Breast epithelium (tissue), 4 donors: ENCODE measurements at regions not wholly inside any gene's neighbourhood (a gene's known extent, or its start where the extent isn't known, plus 50 kb on each side); places are given as distances from the start of the nearest gene placed in this dataset.

Experiments
- DNase-seq, 2 donors: peaks; one replicate each; pipeline ENCODE4 v3.0.0-alpha.2; 2019; ENCODE audit warnings: low spot score in 2 of 2
- H3K27ac ChIP-seq, 2 donors: fragments of 200-600 bp; sonication (generic) in 1 of 2; one replicate each; pipeline ENCODE4 v1.5.1; 2016 to 2019; ENCODE audit warnings: mild to moderate bottlenecking in 1 of 2
- H3K27me3 ChIP-seq, 2 donors: fragments of 200-600 bp; sonication (generic) in 1 of 2; one replicate each; pipeline versions ENCODE4 v1.5.1 to v1.6.0; 2017 to 2019; ENCODE audit warnings: control low read depth in 1 of 2, mild to moderate bottlenecking in 1 of 2
- H3K36me3 ChIP-seq: fragments of 200-600 bp; one replicate; pipeline ENCODE4 v1.5.1; 2019
- H3K4me1 ChIP-seq, 2 donors: fragments of 200-600 bp; sonication (generic); one replicate each; pipeline ENCODE4 v1.5.1; 2016 to 2019; ENCODE audit warnings: control low read depth in 1 of 2
- H3K4me3 ChIP-seq, 3 donors: fragments of 200-600 bp; sonication (generic); 1 replicate in 2 of 3; 2 replicates in 1 of 3; pipeline ENCODE4 v1.5.1; 2016 to 2019; ENCODE audit warnings: mild to moderate bottlenecking in 3 of 3, moderate library complexity in 2 of 3
- H3K9me3 ChIP-seq, 2 donors: fragments of 200-600 bp; sonication (generic) in 1 of 2; one replicate each; pipeline ENCODE4 v1.5.1; 2016 to 2019; ENCODE audit warnings: control low read depth in 1 of 2
- CTCF ChIP-seq, 3 donors: fragments of 450-650 bp; IDR thresholded peaks; one replicate each; pipeline ENCODE4 v1.5.1; 2016 to 2017; ENCODE audit warnings: antibody characterized with exemption in 3 of 3, mild to moderate bottlenecking in 3 of 3, moderate library complexity in 3 of 3
- POLR2A ChIP-seq: fragments of 450-650 bp; IDR thresholded peaks from one replicate; pipeline ENCODE4 v1.6.1; 2016; ENCODE audit warnings: antibody characterized with exemption, mild to moderate bottlenecking, moderate library complexity
- POLR2AphosphoS5 ChIP-seq, 3 donors: sonication (generic); formaldehyde crosslinking; IDR thresholded peaks; one replicate each; pipeline ENCODE4 v1.6.1; 2017; ENCODE audit warnings: antibody characterized with exemption in 3 of 3
- intact Hi-C: fragments of 100-400 bp; cut with DNase I; formaldehyde crosslinking; loops from one replicate; pipeline ENCODE4 v1.15.1; 2023; ENCODE audit warnings: low total_unique reads

- Histone ChIP-seq H3K36me3 (no peaks in the 10 kb centered on the region), H3K27ac (no peak overlapping the region), H3K4me1 (no peaks in the 10 kb centered on the region), H3K27me3 (no peaks in the 10 kb centered on the region), H3K4me3 (no peak overlapping the region), H3K9me3 (no peaks in the 10 kb centered on the region)
- intact Hi-C loops = no loop called here
- no peak for DNase-seq
- no peak for TF ChIP-seq POLR2A
- no peak for TF ChIP-seq POLR2AphosphoS5 (IDR thresholded peaks at IDR 0.05)
- TF ChIP-seq CTCF (IDR thresholded peaks at IDR 0.05) = no peak
Measured at GRCh38 chr17:72004611-72005331, 116.0 kb upstream of the SOX9 start.

GRCh38 chr17:72005332-72006163 lies 115.3 kb upstream of the SOX9 start:
- intact Hi-C loops = no loop called here
- no peaks in the 10 kb centered on the region for H3K4me1 ChIP-seq
- H3K27me3 ChIP-seq = no peaks in the 10 kb centered on the region
- no peak overlapping the region for H3K27ac ChIP-seq
- no peak overlapping the region for H3K4me3 ChIP-seq
- TF ChIP-seq POLR2A (no peak), CTCF (IDR thresholded peaks at IDR 0.05) (no peak), POLR2AphosphoS5 (IDR thresholded peaks at IDR 0.05) (no peak)
- H3K36me3 ChIP-seq = no peaks in the 10 kb centered on the region
- H3K9me3 ChIP-seq = no peaks in the 10 kb centered on the region
- no peak for DNase-seq

- Histone ChIP-seq H3K4me1 (no peaks in the 10 kb centered on the region), H3K4me3 (no peak overlapping the region), H3K36me3 (no peaks in the 10 kb centered on the region), H3K27ac (no peak overlapping the region), H3K27me3 (no peaks in the 10 kb centered on the region), H3K9me3 (no peaks in the 10 kb centered on the region)
- intact Hi-C loops = no loop called here
- DNase-seq = no peak
- TF ChIP-seq POLR2AphosphoS5 (IDR thresholded peaks at IDR 0.05) = no peak
- no peak for TF ChIP-seq CTCF (IDR thresholded peaks at IDR 0.05)
- no peak for TF ChIP-seq POLR2A
Measured at GRCh38 chr17:72008236-72008876, 112.5 kb upstream of the SOX9 start.

- Histone ChIP-seq H3K27me3 (no peaks in the 10 kb centered on the region), H3K4me3 (no peak overlapping the region), H3K9me3 (no peaks in the 10 kb centered on the region), H3K4me1 (no peaks in the 10 kb centered on the region), H3K27ac (no peak overlapping the region), H3K36me3 (no peaks in the 10 kb centered on the region)
- DNase-seq = peak in 1 of 2 donors; percentile 29
- TF ChIP-seq POLR2AphosphoS5 (IDR thresholded peaks at IDR 0.05) (no peak), CTCF (IDR thresholded peaks at IDR 0.05) (no peak), POLR2A (no peak)
- intact Hi-C loops = no loop called here
Measured at GRCh38 chr17:72011561-72011960, 109.3 kb upstream of the SOX9 start.
